GM12864 (cell line): ENCODE measurements at regions not wholly inside any gene's neighbourhood (a gene's known extent, or its start where the extent isn't known, plus 50 kb on each side); places are given as distances from the start of the nearest gene placed in this dataset.
"Not testable (repeated sequence)": the region's sequence is repeated elsewhere in the genome, so short reads cannot be mapped to it uniquely, and the experiment has no call there.

Experiments
- DNase-seq: peaks from one replicate; pipeline ENCODE4 v3.0.0-alpha.2; 2011; ENCODE audit warnings: low read depth
- H3K4me3 ChIP-seq: 2 replicates; pipeline ENCODE4 v1.5.1; 2011; ENCODE audit warnings: mild to moderate bottlenecking, low read depth, low read length, control low read depth
- TF ChIP-seq, protein P1 (sequence below): IDR thresholded peaks from 2 replicates; pipeline ENCODE4 v1.5.1; 2011; ENCODE audit warnings: low read depth, mild to moderate bottlenecking, moderate library complexity, low read length, control low read depth, inconsistent platforms; ENCODE audit errors: missing control alignments

- no peak for DNase-seq
- no peak overlapping the region for H3K4me3 ChIP-seq
- TF ChIP-seq, protein P1, sequence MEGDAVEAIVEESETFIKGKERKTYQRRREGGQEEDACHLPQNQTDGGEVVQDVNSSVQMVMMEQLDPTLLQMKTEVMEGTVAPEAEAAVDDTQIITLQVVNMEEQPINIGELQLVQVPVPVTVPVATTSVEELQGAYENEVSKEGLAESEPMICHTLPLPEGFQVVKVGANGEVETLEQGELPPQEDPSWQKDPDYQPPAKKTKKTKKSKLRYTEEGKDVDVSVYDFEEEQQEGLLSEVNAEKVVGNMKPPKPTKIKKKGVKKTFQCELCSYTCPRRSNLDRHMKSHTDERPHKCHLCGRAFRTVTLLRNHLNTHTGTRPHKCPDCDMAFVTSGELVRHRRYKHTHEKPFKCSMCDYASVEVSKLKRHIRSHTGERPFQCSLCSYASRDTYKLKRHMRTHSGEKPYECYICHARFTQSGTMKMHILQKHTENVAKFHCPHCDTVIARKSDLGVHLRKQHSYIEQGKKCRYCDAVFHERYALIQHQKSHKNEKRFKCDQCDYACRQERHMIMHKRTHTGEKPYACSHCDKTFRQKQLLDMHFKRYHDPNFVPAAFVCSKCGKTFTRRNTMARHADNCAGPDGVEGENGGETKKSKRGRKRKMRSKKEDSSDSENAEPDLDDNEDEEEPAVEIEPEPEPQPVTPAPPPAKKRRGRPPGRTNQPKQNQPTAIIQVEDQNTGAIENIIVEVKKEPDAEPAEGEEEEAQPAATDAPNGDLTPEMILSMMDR, result no peak
These were observed 129.1 kb upstream of the MBNL1 start for GRCh38 chr3:152139651-152140050.

DNA sequence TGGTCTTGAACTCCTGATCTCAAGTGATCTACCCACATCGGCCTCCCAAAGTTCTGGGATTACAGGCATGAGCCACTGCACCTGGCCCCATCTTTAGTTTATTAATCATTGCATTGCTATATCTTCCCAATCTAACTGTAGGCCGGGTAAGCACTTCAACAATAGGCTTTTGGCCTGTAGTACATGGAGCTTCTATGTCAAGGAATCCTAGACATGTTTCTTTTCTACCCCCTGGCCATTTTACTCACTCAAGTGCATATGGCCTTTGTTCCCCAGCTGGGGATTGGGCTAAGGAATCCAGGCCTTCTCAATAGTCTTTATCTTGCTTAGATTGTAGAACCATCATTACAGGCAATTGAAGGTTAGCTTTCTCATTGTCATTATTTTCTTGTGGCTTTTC lies 122.3 kb upstream of the MBNL1 start:
- no peak for DNase-seq
- TF ChIP-seq, protein P1, result no peak
- no peak overlapping the region for H3K4me3 ChIP-seq

DNA sequence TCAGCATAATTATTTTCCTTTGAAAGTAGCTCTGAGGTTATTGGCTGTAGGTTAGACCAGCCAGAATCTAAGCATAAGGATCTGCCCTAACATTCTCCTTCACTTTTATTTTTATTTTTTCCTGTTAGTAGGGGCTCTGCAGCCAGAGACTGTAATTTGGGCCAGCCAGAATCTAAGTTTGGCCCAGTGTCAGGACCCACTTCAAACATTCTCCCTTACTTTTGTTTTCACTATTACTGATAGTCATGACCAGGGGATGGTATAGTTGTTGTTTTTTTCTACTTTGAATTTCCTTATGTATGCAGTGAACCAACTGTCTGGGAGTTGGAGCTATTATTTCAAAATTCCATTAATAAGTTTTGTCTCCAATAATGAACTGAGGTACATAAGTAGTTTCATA lies 121.0 kb upstream of the MBNL1 start:
- TF ChIP-seq, protein P1, result no peak
- no peak overlapping the region for H3K4me3 ChIP-seq
- no peak for DNase-seq

GRCh38 chr3:152148579-152148978 lies 120.2 kb upstream of the MBNL1 start:
- TF ChIP-seq, protein P1, result no peak
- no peak overlapping the region for H3K4me3 ChIP-seq
- no peak for DNase-seq

DNA sequence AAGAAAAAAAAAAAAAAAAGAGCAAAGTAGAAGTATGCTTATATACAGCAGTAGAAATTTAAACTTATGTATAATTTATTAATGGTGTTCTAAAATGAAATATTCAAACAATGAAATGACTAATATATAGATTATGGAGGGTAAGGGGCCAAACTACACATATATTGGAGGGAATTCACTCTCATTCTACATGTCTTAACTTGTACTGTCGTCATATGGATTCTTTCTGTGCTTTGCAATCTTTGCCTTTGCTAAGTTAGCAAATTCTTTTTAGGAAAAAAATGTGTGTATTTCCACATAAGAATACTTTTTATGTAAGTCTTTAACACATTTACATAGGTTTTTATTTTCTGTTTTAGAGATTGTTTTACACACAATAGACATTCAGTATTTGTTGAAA lies 118.9 kb upstream of the MBNL1 start:
- TF ChIP-seq, protein P1, result no peak
- no peak overlapping the region for H3K4me3 ChIP-seq
- no peak for DNase-seq

DNA sequence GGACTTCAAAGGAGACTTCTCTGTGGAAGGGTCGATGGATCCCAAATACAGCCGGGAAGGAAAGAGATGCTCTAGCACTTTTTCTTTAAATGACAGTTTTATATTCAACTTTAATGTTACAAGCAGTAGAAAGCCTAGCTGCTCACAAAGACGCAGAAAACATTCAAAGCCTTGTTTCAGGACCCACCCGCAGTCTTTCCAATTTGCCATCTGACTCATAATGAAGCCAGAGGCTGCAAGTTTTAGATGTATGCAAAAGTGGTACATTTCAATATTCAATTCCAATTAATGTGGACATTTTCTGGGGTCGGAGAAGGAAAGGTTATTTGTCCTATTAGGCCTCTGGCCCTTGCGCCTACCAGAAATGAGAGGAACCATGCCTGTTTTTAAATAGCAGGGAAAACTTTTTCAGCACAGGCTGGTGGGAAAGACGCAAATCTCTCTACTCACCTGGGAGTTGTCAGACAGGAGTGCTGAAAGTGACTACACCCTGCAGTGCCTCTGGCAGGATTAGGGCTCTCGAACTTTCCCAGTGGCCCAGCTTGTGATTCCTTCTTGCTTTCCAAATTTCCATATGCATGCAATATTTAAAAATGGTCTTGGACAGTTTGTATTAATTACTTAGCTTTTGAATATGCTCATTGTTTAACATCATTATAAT lies 117.4 kb upstream of the MBNL1 start:
- TF ChIP-seq, protein P1, result no peak
- H3K4me3 ChIP-seq, result no peak overlapping the region
- no peak for DNase-seq

DNA sequence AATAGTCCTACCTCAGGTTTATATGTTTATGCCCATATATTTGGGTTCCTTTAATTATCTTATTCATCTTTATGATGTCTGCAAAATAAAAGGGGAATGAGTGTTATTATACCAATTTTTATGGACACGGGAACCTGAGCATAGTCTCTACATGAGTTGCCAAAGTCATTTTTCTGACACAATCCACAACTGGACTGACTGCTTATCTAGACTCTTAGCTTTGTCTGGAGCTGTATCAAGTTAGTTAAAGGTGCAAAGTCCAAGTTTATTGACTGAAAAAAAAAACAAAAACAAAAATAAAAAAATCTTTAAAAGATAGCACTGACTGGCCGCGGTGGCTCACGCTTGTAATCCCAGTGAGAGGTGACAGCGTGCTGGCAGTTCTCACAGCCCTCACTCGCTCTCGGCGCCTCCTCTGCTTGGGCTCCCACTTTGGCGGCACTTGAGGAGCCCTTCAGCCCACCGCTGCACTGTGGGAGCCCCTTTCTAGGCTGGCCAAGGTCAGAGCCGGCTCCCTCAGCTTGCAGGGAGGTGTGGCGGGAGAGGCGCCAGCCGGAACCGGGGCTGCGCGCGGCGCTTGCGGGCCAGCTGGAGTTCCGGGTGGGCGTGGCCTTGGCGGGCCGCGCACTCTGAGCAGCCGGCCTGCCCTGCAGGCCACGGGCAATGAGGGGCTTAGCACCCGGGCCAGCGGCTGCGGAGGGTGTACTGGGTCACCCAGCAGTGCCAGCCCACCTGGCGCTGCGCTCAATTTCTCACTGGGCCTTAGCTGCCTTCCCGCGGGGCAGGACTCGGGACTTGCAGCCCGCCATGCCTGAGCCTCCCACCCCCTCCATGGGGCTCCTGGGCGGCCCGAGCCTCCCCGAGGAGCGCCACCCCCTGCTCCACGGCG lies 116.6 kb upstream of the MBNL1 start:
- DNase-seq, result not testable (repeated sequence)

GRCh38 chr3:152153115-152153514 lies 115.6 kb upstream of the MBNL1 start:
- not testable (repeated sequence) for DNase-seq, H3K4me3 ChIP-seq

More for the DNA sequence above, 116.6 kb upstream of the MBNL1 start:
- H3K4me3 ChIP-seq, result not testable (repeated sequence)
